ENCODE measurements at regions not wholly inside any gene's neighbourhood (a gene's known extent, or its start where the extent isn't known, plus 50 kb on each side); places are given as distances from the start of the nearest gene placed in this dataset.

DNA sequence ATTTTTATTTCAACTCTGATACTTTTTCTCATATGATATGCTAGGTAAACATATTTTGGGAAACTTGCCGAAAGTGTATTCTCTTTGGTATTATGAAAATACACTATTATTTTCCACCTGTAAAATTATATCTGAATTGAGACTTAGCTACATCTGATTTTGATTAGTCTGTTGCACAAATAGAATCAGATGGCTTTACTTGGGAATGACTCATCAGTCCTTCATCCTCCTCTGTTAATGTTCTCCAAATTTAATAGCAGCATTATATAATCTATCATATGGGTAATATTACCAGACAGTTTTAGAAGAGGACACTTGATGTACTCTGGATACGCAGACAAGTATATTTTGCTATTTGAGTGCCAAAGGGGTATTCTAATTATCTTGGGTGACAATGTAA is 245.3 kb downstream of the CTH start:
- TF ChIP-seq, protein P1, sequence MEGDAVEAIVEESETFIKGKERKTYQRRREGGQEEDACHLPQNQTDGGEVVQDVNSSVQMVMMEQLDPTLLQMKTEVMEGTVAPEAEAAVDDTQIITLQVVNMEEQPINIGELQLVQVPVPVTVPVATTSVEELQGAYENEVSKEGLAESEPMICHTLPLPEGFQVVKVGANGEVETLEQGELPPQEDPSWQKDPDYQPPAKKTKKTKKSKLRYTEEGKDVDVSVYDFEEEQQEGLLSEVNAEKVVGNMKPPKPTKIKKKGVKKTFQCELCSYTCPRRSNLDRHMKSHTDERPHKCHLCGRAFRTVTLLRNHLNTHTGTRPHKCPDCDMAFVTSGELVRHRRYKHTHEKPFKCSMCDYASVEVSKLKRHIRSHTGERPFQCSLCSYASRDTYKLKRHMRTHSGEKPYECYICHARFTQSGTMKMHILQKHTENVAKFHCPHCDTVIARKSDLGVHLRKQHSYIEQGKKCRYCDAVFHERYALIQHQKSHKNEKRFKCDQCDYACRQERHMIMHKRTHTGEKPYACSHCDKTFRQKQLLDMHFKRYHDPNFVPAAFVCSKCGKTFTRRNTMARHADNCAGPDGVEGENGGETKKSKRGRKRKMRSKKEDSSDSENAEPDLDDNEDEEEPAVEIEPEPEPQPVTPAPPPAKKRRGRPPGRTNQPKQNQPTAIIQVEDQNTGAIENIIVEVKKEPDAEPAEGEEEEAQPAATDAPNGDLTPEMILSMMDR (IDR thresholded peaks at IDR 0.05; ENCODE audit: partially characterized antibody, unreplicated experiment) = no peak
- Mint-ChIP-seq H3K4me1 (ENCODE audit: low read depth, unreplicated experiment) (no peaks in the 10 kb centered on the region), H3K27ac (ENCODE audit: unreplicated experiment) (no peak overlapping the region), H3K27me3 (ENCODE audit: unreplicated experiment) (no peaks in the 10 kb centered on the region), H3K36me3 (ENCODE audit: unreplicated experiment) (no peaks in the 10 kb centered on the region), H3K9me3 (ENCODE audit: unreplicated experiment) (no peaks in the 10 kb centered on the region), H3K4me3 (ENCODE audit: unreplicated experiment) (no peak overlapping the region)
- no peak for DNase-seq

DNA sequence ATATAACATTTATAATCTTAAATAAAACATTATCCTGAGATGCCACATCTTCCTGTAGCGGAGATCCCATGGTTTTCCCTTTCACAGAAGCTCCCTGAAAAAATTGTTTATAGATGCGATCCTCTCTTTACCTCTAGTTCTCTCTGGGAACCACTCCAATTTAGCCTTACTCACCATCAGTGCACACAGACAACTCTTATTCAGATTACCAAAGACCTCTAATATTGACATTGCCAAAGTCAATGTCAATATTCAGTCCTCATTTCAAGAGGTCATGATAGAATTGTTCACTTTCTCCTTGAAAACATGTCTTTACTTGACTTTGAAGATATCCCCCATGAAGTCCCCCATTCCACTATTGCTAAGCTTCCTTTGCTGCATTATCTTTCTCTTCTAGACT is 248.8 kb downstream of the CTH start:
- Mint-ChIP-seq H3K4me1 (ENCODE audit: low read depth, unreplicated experiment) (no peaks in the 10 kb centered on the region), H3K36me3 (ENCODE audit: unreplicated experiment) (no peaks in the 10 kb centered on the region), H3K9me3 (ENCODE audit: unreplicated experiment) (no peaks in the 10 kb centered on the region), H3K4me3 (ENCODE audit: unreplicated experiment) (no peak overlapping the region), H3K27me3 (ENCODE audit: unreplicated experiment) (no peaks in the 10 kb centered on the region), H3K27ac (ENCODE audit: unreplicated experiment) (no peak overlapping the region)
- TF ChIP-seq, protein P1 (IDR thresholded peaks at IDR 0.05; ENCODE audit: partially characterized antibody, unreplicated experiment) = no peak
- no peak for DNase-seq

DNA sequence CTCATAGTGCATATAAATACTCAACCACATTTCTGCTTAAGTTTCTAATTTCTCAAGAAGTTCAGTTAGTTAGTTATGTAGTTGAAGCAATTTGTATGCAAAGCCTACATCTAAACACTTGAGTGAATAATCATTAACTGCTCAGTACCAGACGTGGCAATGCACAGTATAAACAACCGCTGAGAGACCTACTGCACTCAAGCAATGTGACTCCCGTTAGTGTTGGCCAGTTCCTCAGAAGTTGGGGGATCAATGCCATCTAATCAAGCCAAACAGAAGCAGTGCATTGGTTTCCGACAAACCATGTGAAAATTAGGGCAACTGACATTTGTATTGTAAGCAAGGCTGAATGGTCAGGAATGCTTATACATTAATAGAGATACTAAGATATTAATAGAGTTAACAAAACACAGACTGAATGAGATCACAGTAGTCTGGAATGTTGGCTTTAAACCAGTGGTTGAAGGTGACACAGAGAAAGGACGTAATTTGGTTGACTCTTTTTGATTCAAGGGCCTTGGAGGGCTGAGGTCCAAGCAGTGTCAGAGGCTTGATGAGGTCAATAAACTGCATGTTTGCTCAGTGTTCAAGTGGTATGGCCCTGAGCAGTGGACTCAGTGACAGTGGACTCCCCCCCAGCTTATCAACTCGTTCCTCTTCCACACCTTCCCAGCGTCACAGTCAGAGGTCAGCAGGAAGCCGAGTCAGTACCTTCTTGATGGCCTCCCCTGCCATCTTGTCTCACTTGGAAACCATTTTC is 255.5 kb downstream of the CTH start:
- H3K4me1 Mint-ChIP-seq (ENCODE audit: low read depth, unreplicated experiment) = no peaks in the 10 kb centered on the region
- H3K27me3 Mint-ChIP-seq (ENCODE audit: unreplicated experiment) = no peaks in the 10 kb centered on the region
- no peak overlapping the region for H3K4me3 Mint-ChIP-seq (ENCODE audit: unreplicated experiment)
- TF ChIP-seq, protein P1 (IDR thresholded peaks at IDR 0.05; ENCODE audit: partially characterized antibody, unreplicated experiment) = no peak
- no peaks in the 10 kb centered on the region for H3K36me3 Mint-ChIP-seq (ENCODE audit: unreplicated experiment)
- no peak for DNase-seq
- no peak overlapping the region for H3K27ac Mint-ChIP-seq (ENCODE audit: unreplicated experiment)
- no peaks in the 10 kb centered on the region for H3K9me3 Mint-ChIP-seq (ENCODE audit: unreplicated experiment)

DNA sequence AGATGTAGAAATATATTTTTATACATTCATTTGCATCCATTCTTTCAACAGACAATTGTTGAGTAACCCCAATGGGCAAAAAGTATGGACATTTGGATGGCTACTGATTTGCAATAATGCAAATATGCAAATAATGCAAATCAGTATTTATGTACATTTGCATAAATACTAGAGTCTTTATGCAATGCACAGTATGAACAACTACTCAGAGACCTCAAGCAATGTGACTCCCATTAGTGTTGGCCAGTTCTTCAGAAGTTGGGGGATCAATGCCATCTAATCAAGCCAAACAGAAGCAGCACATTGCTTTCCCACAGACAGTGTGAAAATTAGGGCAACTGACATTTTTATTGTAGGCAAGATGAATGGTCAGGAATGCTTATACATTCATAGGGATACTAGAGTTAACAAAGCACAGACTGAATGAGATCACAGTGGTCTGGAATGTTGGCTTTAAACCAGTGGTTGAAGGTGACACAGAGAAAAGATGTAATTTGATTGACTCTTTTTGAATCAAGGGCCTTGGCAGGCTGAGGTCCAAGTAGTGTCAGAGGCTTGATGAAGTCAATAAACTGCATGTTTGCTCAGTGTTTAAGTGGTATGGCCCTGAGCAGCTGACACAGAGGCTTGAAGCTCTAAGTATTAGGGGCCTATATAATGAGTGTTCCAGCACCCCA is 256.6 kb downstream of the CTH start:
- H3K4me1 Mint-ChIP-seq (ENCODE audit: low read depth, unreplicated experiment) = no peaks in the 10 kb centered on the region
- no peak overlapping the region for H3K4me3 Mint-ChIP-seq (ENCODE audit: unreplicated experiment)
- no peaks in the 10 kb centered on the region for H3K36me3 Mint-ChIP-seq (ENCODE audit: unreplicated experiment)
- no peaks in the 10 kb centered on the region for H3K9me3 Mint-ChIP-seq (ENCODE audit: unreplicated experiment)
- no peak for DNase-seq
- H3K27ac Mint-ChIP-seq (ENCODE audit: unreplicated experiment) = no peak overlapping the region
- TF ChIP-seq, protein P1 (IDR thresholded peaks at IDR 0.05; ENCODE audit: partially characterized antibody, unreplicated experiment) = no peak
- H3K27me3 Mint-ChIP-seq (ENCODE audit: unreplicated experiment) = no peaks in the 10 kb centered on the region

DNA sequence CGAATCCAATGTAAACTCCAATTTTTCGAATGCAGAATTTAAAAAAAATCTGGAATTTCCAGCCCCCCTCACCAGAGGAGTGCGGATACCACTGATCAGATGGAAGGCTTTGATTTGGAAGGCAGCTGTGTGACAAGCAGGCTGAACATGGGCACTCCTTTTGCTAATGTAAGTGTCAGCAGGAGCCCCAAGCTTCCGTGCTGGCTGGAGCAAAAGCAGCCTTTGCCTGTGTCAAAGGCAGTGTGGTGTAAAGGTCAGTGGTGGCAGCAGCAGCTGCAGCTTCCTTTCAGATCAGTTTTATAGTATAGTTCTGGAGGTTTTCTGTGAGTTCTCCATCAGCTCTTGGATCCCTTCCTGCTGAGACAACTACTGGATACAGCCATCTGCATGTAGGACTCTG is 259.9 kb downstream of the CTH start:
- Mint-ChIP-seq H3K4me3 (ENCODE audit: unreplicated experiment) (no peak overlapping the region), H3K9me3 (ENCODE audit: unreplicated experiment) (no peaks in the 10 kb centered on the region), H3K36me3 (ENCODE audit: unreplicated experiment) (no peaks in the 10 kb centered on the region), H3K4me1 (ENCODE audit: low read depth, unreplicated experiment) (no peaks in the 10 kb centered on the region), H3K27me3 (ENCODE audit: unreplicated experiment) (no peaks in the 10 kb centered on the region), H3K27ac (ENCODE audit: unreplicated experiment) (no peak overlapping the region)
- TF ChIP-seq, protein P1 (IDR thresholded peaks at IDR 0.05; ENCODE audit: partially characterized antibody, unreplicated experiment) = no peak
- no peak for DNase-seq
